K562 (cell line): ENCODE measurements at regions not wholly inside any gene's neighbourhood (a gene's known extent, or its start where the extent isn't known, plus 50 kb on each side); places are given as distances from the start of the nearest gene placed in this dataset.

ENCODE experiments used
- ELF4 ChIP-seq: fragments of 450-650 bp; formaldehyde crosslinking; IDR thresholded peaks from 2 replicates; pipeline ENCODE4 v1.4.0; 2022; ENCODE audit warnings: missing genetic modification characterization
- IRF2 ChIP-seq: sonication (generic); formaldehyde crosslinking; IDR thresholded peaks from 2 replicates; pipeline ENCODE4 v1.8.1; 2022; ENCODE audit warnings: mild to moderate bottlenecking, missing genetic modification reagents
- KDM2B ChIP-seq: fragments of 250-450 bp; sonication (Bioruptor Pico); IDR thresholded peaks from 2 replicates; pipeline ENCODE4 v1.8.0; 2021; ENCODE audit warnings: mild to moderate bottlenecking, moderate library complexity
- MEF2D ChIP-seq: conservative IDR thresholded peaks from 2 replicates; pipeline ENCODE4 v1.6.1; 2016; ENCODE audit warnings: low read depth, missing genetic modification characterization, missing compliant biosample characterization
- NCOA4 ChIP-seq: fragments of 450-650 bp; IDR thresholded peaks from 2 replicates; pipeline ENCODE4 v1.6.1; 2018; ENCODE audit warnings: mild to moderate bottlenecking; ENCODE audit not compliant: partially characterized antibody
- NR1H2 ChIP-seq: sonication (generic); formaldehyde crosslinking; IDR thresholded peaks from 2 replicates; pipeline ENCODE4 v1.4.0; 2020; ENCODE audit warnings: mild to moderate bottlenecking, missing genetic modification reagents
- SP2 ChIP-seq: IDR thresholded peaks from 2 replicates; pipeline ENCODE4 v1.6.1; 2011; ENCODE audit warnings: mild to moderate bottlenecking, low read depth, low read length, moderate library complexity; ENCODE audit not compliant: poor library complexity, severe bottlenecking; ENCODE audit errors: extremely low read depth
- TOE1 ChIP-seq, 2 experiments: fragments of 450-650 bp in 1 of 2; sonication (generic) in 1 of 2; formaldehyde crosslinking in 1 of 2; IDR thresholded peaks; 2 replicates each; pipeline versions ENCODE4 v1.7.1 to v1.8.0; 2016 to 2022; ENCODE audit warnings: borderline replicate concordance in 2 of 2, mild to moderate bottlenecking in 2 of 2, antibody characterized with exemption in 1 of 2, inconsistent platforms in 1 of 2, low read depth in 1 of 2, missing genetic modification reagents in 1 of 2, moderate library complexity in 1 of 2
- ZBTB17 ChIP-seq: fragments of 450-650 bp; formaldehyde crosslinking; IDR thresholded peaks from 2 replicates; pipeline ENCODE4 v1.4.0; 2020; ENCODE audit warnings: mild to moderate bottlenecking
- ZNF282 ChIP-seq: sonication (generic); formaldehyde crosslinking; IDR thresholded peaks from 2 replicates; pipeline ENCODE4 v1.8.1; 2023; ENCODE audit warnings: missing genetic modification reagents
- TF ChIP-seq, protein P1 (sequence below): fragments of 200-800 bp; sonication (Bioruptor generic); IDR thresholded peaks from 2 replicates; pipeline ENCODE4 v1.6.1; 2016; ENCODE audit warnings: missing genetic modification characterization, missing compliant biosample characterization
- TF ChIP-seq, protein P2 (sequence below): fragments of 150-350 bp; IDR thresholded peaks from 2 replicates; pipeline ENCODE4 v1.6.1; 2014; ENCODE audit warnings: low read depth, mild to moderate bottlenecking, low read length, borderline replicate concordance
- TF ChIP-seq, protein P3 (sequence below): sonication (generic); formaldehyde crosslinking; IDR thresholded peaks from 2 replicates; pipeline ENCODE4 v1.9.0; 2022; ENCODE audit warnings: mild to moderate bottlenecking, missing genetic modification reagents
- TF ChIP-seq, protein P4 (sequence below): IDR thresholded peaks from 2 replicates; pipeline ENCODE4 v1.6.1; 2016; ENCODE audit warnings: missing genetic modification characterization, missing compliant biosample characterization
- TF ChIP-seq, protein P5 (sequence below): conservative IDR thresholded peaks from 2 replicates; pipeline ENCODE4 v1.6.1; 2011; ENCODE audit warnings: low read depth, mild to moderate bottlenecking, low read length; ENCODE audit not compliant: control insufficient read depth

DNA sequence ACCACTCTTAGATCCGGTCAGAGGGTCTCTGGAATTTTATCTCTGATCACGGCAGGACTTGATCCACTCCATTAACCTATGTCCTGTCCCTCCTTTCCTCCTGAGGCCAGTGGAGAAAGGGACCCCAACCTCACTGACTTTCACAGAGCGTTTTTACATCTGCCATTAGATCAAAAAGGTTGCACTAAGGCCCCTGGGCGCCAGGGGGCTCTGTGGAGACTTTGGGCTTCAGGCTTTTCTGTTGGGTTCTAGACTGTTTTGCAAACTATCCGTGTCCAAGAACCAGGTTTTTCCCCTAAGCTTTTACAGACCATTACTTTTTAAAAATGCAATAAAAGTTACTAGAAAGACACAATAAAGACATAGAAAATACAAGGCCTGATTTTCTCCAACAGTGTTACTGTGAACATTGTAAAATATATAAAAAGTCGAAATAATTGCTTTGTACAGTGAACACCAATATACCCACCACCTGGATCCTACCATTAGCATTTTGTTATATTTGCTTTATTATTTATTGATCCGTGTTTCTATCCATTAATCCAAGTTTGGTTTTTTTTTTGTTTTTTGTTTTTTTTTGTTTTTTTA is 159.7 kb downstream of the POLR2M start (continued):
- TF ChIP-seq, protein P1, sequence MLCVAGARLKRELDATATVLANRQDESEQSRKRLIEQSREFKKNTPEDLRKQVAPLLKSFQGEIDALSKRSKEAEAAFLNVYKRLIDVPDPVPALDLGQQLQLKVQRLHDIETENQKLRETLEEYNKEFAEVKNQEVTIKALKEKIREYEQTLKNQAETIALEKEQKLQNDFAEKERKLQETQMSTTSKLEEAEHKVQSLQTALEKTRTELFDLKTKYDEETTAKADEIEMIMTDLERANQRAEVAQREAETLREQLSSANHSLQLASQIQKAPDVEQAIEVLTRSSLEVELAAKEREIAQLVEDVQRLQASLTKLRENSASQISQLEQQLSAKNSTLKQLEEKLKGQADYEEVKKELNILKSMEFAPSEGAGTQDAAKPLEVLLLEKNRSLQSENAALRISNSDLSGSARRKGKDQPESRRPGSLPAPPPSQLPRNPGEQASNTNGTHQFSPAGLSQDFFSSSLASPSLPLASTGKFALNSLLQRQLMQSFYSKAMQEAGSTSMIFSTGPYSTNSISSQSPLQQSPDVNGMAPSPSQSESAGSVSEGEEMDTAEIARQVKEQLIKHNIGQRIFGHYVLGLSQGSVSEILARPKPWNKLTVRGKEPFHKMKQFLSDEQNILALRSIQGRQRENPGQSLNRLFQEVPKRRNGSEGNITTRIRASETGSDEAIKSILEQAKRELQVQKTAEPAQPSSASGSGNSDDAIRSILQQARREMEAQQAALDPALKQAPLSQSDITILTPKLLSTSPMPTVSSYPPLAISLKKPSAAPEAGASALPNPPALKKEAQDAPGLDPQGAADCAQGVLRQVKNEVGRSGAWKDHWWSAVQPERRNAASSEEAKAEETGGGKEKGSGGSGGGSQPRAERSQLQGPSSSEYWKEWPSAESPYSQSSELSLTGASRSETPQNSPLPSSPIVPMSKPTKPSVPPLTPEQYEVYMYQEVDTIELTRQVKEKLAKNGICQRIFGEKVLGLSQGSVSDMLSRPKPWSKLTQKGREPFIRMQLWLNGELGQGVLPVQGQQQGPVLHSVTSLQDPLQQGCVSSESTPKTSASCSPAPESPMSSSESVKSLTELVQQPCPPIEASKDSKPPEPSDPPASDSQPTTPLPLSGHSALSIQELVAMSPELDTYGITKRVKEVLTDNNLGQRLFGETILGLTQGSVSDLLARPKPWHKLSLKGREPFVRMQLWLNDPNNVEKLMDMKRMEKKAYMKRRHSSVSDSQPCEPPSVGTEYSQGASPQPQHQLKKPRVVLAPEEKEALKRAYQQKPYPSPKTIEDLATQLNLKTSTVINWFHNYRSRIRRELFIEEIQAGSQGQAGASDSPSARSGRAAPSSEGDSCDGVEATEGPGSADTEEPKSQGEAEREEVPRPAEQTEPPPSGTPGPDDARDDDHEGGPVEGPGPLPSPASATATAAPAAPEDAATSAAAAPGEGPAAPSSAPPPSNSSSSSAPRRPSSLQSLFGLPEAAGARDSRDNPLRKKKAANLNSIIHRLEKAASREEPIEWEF (CRISPR knock-in tag): no peak
- TF ChIP-seq ELF4 (CRISPR knock-in tag): no peak
- TF ChIP-seq, protein P2, sequence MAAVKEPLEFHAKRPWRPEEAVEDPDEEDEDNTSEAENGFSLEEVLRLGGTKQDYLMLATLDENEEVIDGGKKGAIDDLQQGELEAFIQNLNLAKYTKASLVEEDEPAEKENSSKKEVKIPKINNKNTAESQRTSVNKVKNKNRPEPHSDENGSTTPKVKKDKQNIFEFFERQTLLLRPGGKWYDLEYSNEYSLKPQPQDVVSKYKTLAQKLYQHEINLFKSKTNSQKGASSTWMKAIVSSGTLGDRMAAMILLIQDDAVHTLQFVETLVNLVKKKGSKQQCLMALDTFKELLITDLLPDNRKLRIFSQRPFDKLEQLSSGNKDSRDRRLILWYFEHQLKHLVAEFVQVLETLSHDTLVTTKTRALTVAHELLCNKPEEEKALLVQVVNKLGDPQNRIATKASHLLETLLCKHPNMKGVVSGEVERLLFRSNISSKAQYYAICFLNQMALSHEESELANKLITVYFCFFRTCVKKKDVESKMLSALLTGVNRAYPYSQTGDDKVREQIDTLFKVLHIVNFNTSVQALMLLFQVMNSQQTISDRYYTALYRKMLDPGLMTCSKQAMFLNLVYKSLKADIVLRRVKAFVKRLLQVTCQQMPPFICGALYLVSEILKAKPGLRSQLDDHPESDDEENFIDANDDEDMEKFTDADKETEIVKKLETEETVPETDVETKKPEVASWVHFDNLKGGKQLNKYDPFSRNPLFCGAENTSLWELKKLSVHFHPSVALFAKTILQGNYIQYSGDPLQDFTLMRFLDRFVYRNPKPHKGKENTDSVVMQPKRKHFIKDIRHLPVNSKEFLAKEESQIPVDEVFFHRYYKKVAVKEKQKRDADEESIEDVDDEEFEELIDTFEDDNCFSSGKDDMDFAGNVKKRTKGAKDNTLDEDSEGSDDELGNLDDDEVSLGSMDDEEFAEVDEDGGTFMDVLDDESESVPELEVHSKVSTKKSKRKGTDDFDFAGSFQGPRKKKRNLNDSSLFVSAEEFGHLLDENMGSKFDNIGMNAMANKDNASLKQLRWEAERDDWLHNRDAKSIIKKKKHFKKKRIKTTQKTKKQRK: no peak
- no peak for TF ChIP-seq NCOA4
- TF ChIP-seq MEF2D (tag): no peak
- no peak for TF ChIP-seq KDM2B (CRISPR knock-in tag)
- no peak for TF ChIP-seq SP2
- no peak for TF ChIP-seq NR1H2
- no peak for TF ChIP-seq ZNF282
- TF ChIP-seq, protein P3, sequence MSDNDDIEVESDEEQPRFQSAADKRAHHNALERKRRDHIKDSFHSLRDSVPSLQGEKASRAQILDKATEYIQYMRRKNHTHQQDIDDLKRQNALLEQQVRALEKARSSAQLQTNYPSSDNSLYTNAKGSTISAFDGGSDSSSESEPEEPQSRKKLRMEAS (CRISPR knock-in tag): no peak
- TF ChIP-seq ZBTB17: no peak
- TF ChIP-seq, protein P4, sequence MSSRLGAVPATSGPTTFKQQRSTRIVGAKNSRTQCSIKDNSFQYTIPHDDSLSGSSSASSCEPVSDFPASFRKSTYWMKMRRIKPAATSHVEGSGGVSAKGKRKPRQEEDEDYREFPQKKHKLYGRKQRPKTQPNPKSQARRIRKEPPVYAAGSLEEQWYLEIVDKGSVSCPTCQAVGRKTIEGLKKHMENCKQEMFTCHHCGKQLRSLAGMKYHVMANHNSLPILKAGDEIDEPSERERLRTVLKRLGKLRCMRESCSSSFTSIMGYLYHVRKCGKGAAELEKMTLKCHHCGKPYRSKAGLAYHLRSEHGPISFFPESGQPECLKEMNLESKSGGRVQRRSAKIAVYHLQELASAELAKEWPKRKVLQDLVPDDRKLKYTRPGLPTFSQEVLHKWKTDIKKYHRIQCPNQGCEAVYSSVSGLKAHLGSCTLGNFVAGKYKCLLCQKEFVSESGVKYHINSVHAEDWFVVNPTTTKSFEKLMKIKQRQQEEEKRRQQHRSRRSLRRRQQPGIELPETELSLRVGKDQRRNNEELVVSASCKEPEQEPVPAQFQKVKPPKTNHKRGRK (tag): 0 out of 2 replicates have a peak, but pooled peaks have one; percentile 51
- no peak for TF ChIP-seq IRF2 (CRISPR knock-in tag)
- no peak for TF ChIP-seq TOE1 (IDR thresholded peaks at IDR 0.05; ENCODE audit: borderline replicate concordance)
- no peak for TF ChIP-seq TOE1 (CRISPR knock-in tag; IDR thresholded peaks at IDR 0.05; ENCODE audit: borderline replicate concordance, low read depth)
- TF ChIP-seq, protein P5, sequence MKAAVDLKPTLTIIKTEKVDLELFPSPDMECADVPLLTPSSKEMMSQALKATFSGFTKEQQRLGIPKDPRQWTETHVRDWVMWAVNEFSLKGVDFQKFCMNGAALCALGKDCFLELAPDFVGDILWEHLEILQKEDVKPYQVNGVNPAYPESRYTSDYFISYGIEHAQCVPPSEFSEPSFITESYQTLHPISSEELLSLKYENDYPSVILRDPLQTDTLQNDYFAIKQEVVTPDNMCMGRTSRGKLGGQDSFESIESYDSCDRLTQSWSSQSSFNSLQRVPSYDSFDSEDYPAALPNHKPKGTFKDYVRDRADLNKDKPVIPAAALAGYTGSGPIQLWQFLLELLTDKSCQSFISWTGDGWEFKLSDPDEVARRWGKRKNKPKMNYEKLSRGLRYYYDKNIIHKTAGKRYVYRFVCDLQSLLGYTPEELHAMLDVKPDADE: no peak
